Midbrain (tissue), 1 donor: ENCODE measurements at regions not wholly inside any gene's neighbourhood (a gene's known extent, or its start where the extent isn't known, plus 50 kb on each side); places are given as distances from the start of the nearest gene placed in this dataset.

Experiments
- DNase-seq: peaks from one replicate; lab custom pipeline; 2025; lab: John Stamatoyannopoulos, UW

DNA sequence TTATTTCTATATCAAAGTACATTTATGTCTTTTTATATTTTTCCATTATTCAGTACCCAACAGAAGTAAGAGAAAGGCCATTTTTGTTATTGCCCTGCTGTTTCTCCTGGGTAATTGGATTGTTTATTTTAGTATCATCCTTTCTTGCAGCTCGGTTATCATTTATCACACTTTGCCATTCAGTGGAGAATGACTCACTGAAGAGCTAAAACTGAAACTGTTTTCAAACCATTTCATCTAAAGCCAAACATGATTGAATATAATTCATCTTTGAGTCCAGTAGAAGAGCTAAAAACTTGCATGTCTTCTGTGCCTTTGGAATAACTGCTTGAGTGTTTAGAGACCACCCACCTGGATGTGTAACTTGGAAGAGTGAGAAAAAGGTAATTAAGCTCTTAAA is 139.5 kb upstream of the PRDM9 start:
- no peak for DNase-seq

DNA sequence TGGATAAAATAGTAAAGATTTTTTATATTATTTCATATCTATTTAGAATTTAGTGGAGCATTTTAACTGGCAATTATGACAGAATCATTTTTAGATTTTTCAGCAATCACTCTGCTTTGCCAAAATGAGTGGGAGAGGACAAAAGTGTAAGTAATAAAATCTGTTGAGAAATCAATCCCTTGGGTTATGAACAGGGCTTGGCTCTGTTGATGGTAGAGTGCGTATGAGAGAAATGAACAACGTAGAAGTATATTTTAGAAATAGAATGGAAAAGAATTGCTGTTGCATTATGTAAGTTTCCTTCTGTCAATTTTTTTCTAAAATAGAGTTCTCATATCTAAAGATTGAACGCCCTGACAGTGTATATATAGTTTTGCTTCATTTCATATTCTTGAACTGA is 154.1 kb upstream of the PRDM9 start:
- no peak for DNase-seq

DNA sequence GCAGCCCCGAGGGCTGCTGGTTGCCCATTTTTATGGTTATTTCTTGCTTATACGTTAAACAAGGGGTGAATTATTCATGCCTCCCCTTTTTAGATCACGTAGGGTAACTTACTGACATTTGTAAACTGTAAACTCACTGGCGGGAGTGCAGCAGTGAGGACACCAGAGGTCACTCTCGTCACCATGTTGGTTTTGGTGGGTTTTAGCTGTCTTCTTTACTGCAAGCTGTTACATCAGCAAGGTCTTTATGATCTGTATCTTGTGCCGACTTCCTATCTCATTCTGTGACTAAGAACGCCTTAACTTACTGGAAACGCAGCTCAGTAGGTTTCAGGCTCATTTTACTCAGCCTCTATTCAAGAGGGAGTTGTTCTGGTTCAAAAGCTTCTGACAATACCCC is 155.0 kb upstream of the PRDM9 start:
- DNase-seq: no peak

DNA sequence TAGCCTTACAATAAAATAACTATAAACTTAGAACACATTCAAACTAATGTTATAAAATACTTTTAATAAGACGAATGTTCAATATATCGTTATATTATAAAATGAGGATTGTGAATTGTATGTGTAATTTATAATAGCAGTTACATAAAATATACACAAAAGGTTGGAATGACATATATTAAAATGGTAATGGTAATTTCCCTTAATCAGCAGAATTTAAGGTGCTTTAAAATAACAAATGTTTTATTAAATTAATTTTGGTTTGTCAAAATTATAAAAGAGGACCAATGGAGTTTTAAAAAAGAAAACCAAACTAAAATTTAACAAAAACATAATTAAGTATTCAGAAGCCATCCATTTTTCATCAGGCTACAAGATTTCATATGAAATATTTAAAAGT is 164.3 kb upstream of the PRDM9 start:
- no peak for DNase-seq

DNA sequence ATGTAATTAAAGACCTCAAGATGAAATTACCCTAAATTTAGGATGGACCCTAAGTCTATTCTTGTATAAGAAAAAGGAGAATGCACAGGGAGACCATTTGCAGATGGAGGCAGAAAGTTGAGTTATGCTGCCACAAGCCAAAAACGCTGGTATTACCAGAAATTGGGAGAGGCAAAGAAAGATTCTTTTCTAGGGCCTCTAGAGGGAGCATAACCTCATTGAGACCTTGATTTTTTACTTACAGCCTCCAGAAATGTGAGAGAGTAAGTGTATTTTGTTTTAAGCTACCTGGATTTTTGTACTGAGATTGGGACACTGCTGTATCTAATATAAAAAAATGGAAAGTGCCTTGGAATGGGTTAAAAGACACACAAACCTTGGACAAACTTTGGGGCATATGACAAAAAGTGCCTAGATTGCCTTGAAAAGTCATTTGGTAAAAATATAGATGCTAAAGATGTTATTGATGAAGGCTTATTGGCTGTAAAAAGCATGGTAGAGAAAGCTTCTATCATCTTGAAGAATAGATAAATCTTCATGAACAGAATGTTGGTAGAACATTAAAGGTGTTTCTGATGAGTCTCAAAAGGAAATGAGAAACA is 174.7 kb upstream of the PRDM9 start:
- DNase-seq: no peak

DNA sequence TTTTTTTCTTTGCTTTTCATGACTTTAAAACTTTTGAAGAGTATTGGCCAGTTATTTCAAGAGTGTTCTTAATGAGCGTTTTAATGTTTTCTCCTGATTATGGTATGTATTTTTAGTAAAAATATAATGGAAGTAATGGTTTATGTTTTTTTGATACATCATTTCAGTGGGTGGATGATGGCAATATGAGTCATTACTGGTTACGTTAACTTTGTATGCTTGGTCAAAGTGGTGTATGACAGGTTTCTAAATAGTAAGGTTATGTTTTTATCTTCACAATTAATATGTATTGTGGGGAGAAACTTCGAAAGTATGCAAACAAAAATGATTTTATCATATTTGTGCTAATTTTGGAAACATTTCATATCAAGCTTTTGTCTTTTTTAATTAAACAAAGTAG is 176.7 kb upstream of the PRDM9 start:
- DNase-seq: no peak

DNA sequence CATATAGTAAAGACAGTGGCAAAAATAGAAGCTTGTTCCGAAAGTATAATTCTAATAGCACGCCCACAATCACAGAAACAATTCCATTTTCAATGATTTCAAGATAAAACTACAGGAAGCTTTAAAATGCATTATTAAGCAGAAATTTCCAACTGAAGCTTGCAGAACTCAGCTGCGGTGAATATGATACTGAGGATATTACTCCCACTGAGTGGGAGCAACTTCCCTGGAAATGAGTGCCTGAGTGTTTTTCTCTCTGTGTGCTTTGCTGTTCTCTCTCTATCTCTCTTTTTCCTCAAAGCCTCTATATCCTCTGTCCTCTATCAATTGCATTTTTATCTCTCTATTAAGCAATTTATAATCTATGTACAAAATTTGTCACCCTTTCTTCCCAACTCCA is 187.5 kb upstream of the PRDM9 start:
- DNase-seq: no peak

DNA sequence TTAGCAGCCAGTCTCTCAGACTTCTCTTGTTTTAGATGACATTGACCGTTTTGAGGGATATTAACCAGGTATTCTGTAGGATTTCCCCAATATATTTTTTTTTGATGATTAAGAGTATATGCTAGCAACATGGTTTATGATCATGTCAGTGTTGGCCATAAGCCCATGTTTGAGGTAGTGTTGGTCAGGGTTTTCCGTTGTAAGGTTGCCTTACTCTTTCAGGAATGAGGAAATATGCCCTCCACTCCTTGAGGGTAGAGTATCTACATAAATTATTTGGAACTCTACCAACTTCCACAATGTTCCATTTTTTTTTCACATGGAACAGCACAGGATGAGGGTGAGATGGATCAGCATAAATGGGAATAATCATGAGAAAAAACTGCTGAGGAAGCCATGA is 188.4 kb upstream of the PRDM9 start:
- DNase-seq: no peak

DNA sequence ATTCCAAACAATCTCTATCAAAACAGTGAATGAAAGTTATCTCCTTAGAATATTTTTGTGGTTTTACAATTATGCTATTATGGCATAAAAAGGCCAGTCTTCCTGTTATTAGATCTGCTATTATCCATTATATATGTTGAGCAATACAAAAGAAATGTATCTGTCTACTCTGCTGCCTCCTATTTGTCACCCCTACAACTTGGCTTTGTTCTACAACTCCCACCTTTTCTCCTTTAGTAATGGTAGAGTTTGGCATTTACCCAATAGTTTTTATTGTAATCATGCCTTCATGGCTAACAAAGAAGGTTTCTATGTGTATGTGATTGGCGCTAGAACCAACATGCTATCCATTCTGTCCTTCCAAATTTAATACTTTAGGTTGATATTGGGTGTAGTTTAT is 189.2 kb upstream of the PRDM9 start:
- DNase-seq: no peak

DNA sequence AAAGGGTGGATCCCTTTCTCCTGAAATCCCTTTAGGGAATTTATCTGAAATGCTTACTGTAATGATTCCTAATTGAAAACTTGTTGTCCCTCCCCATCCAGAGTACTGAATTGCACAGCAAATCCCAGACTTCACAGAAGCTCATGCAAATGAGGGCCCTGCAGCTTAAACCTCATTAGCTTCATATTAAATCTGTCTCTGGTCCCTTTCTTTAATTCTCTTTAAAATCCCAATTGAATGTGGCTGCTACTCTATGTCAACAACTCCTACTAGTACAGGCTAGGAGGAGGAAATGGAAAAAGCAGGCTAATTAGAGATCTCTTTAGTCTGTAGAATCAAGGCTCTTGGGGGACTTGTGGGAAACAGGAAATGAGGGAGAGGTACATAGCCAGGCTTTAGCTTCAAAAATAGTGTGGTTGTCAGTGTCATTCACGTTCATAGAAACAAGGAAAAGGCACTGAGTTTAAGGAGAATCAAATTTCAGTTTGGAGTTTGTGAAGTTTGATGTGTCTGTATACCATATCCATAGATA is 191.3 kb upstream of the PRDM9 start:
- DNase-seq: no peak

DNA sequence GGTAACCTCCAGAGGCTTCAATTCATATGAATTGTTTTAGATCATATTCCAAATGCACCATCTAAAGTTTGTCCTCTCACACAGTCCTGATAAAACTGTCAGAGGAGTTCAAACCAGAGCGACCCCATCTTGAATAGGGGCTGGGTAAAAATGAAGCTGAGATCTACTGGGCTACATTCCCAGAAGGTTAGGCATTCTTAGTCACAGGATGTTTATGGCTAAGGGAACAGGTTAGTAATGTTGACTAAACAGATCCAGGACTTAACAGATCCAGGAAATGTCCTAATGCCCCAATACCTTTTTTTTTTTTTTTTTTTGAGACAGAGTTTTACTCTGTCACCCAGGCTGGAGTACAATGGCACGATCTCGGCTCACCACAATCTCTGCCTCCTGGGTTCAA is 192.6 kb upstream of the PRDM9 start:
- DNase-seq: no peak

DNA sequence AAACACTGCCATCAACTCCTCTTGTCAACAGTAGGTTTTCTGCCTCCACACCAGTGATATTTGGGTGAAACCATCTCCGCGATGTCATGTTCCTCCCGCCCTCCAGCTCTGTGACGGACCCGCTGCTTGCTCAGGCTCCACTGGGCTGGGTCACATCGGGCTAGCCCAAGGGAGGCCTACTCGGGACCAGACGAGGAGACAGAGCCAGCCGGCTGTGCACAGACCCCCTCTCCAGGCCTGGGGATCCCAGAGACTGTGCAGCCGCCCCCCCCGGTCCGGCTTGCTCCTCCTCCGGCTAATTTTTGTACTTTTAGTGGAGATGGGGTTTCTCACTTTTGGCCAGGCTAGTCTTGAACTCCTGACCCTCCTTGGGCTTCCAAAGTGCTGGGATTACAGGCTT is 202.4 kb upstream of the PRDM9 start:
- no peak for DNase-seq

DNA sequence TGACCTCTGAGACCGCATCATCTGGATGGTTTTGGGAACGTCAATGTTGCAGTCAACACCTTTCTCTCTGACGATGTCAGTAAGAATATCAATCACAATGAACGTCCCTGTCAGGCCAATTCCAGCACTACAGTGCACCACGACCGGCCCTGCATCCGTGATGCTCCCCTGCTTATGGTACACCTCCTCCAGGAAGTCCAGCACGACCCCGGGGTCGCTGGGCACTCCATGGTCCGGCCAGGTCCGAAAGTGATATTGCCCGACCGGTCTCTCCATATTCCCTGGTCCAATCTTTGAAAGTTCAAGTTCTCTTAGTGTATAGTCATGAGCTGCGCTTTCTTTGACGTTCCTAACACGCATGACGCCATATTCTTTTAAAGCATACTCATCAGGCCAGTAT is 203.6 kb upstream of the PRDM9 start:
- DNase-seq: no peak

DNA sequence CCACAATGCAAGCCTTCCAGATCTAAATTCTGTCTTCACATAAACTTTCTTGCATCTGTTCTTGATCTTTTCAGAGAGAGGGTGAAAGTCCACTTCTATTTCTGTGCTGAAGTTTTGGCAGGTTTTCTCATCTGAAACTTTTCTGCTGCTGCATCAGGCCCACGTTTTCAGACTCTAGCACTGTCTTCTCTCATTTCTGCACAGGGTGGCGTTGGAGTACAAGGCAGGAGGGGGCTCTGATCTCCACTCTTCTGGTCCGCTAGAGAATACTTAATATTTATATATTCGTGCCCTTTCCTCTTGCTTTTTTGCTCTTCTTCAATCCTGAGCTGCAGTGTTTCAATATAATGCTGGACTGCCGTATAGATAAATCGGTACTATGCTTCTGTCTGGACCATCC is 204.0 kb upstream of the PRDM9 start:
- no peak for DNase-seq

DNA sequence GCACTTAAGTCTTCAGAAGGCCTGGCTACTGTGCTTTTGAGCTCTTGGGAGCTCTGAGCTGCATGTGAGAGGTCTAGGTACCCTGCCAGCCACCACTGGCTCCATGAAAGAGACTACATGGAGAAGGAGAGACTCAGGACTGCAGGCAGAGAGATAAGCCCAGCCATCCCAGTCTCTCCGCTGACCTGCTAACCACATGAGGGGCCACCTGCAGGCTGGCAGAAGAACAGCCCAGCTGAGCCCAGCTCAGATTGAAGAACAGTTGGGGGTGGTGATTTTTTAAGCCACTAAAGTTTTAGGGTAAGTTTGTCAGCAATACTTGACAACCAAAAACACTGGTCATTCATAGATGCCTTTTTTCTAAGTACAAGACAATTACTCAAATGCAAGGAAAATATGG is 205.0 kb upstream of the PRDM9 start:
- no peak for DNase-seq

DNA sequence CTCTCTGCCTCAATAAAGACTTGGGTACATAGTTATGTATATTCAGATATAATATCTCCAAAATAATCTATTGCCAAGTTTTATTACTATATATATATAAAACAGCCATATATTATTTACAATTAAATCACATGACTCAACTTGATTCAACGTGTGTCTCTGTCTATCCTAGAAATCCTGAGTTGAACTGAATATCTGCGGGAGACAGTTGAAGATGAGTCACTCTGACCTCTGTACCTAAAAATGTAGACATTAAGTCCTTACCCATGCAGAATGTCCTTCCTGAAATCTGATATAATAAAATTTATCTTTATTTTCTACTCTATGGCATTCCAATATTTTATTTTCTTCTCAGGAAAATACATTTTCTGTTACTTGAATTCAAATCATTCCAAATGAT is 218.2 kb upstream of the PRDM9 start:
- no peak for DNase-seq

DNA sequence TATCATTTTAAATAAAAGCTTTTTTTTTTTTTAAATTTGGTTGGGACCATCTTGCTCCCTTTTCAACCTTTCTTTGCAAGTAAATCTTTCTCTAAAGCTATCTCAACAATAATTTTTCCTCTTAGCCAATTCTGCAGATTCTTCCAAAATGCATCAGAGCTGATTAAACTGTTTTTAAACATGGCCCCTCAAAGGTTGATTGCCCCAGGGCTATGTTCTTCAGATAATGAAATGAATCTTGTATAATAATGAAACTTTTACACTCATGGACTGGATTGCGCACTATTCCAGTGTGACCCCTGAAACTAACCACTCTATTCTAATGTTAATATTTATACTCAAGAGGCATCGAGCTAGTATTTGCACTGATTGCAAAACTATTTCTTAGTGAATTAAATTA is 222.8 kb upstream of the PRDM9 start:
- DNase-seq: no peak

DNA sequence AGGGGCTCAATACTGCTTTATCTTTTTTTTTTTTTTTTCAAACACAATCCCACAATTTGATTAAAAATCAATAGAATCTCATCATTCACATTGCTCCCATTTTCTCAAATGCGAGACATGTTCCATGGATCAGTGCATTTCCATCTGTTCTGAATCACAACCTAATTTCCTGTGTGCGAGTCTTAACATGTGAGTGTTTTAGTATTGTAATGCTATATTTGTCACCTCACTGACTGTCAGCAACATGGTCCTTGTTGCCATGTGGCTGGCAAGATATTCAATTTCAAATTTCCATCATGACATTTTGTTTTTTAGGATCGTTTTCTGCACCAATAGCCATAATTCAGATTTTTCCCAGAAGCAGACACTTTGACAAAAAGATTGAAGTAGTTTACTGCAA is 233.2 kb upstream of the PRDM9 start:
- DNase-seq: no peak

DNA sequence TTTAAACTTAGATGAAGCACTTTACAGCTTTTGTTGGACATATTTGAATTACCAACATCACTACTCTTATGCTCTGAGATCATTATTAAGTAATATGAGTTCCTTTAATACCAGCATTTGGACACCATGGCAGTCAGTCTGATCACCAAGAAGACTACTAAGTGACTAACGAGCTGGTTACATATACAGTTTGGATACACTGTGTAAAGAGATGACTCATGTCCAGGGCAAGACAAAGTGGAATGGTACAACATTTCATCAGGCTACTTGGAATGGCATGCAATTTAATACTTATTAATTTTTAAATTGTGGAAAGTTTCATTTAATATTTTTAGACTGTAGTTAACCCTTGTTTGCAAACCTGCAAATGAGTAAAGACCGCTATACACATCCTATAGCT is 237.4 kb upstream of the PRDM9 start:
- DNase-seq: no peak

DNA sequence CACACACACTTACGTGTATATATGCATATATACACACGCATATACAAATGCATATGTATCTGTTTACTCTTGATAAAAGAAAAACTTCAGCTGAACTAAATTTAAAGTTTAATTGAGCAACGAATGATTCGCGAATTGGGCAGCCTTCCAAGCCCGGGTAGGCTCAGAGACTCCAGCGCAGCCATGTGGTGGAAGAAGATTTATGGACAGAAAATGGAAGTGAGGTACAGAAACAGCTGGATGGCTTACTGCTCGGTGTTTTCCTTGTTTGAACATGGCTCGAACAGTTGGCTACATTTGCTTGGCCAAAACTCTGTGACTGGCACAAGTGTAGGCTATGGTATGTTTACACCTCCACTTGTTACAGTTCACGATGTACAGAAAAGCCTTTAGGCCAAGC is 239.3 kb upstream of the PRDM9 start:
- no peak for DNase-seq

DNA sequence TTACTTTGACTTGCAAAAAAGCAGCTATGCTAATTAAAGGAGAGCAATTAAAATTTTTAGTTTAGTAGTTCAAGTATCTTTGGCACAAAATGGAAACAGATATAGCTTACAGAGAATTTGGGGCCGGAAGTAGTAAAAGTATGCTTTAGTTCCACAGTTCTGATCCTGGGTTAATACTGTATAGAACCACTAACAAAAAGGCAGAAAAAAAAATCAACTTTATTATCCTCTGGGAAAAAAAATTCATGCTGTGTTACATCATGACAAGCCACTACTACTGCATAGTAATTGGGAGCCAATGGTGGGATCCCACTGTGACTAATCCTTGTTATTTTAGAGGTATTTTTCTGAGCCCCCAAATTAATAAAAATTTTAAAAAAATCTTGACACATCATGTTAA is 246.8 kb upstream of the PRDM9 start:
- no peak for DNase-seq

DNA sequence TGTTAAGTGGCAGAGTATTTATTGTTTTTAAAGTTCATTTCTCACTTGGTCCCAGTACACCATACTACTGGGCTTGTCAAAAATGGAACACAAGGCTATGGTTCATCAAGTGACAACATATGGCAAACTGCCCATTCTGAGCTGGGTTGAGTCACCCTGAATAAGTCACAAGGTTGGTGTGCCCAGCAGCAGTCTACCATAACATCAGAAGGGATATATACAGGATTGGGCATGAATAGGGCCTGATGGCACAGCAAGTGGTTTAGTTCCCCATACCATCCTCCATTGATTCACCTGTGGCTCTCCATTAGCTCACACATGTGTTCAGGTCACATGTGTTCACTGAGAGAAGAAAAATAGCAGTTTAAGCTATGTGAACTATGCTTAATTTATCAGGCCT is 249.8 kb upstream of the PRDM9 start:
- DNase-seq: no peak

DNA sequence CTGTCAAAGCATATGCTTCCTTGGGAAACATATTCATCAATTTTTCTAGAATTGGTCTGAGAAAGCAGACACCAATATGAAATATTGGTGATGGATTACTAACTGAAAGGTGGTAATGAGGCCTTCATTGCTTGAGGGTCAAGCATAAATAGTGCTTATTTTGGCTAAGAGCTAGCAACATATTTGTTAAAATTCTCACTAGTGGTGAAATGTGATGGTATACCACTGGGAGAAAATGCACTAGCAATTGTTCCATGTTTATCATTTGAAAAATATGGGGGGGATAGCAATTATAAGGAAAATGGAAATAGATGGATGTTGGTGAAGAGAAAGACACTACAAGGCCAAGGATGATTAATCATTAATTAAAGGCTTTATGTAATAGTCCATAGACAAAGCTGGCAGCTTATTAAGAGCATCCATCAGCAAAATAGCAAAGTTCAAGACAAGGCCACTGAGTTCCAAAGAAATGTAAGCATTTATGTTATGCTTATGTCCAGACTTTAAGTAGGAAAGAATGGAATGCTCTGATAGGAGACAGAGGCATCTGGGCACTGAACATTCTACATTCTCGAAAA is 253.7 kb upstream of the PRDM9 start:
- DNase-seq: no peak

DNA sequence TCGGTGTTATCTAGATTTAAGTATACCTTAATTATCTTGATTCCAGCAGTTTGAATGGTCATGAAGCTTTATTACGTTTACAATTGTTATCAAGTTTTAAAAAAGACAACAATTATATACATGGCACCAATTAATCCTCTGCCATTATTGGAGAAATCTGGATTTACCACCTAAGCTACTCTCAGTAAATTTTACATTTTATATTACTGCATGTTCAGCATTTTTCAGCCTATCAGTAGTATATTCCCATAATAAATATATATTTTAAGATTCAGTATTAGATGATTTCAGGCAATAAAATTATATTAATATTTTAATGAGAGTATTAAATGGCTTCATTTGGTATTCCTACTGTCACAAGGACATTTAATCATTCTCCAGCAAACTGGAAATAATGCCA is 264.5 kb upstream of the PRDM9 start:
- no peak for DNase-seq
